H9 (cell line): ENCODE measurements at regions not wholly inside any gene's neighbourhood (a gene's known extent, or its start where the extent isn't known, plus 50 kb on each side); places are given as distances from the start of the nearest gene placed in this dataset.

Experiments
- DNase-seq: peaks from one replicate; pipeline ENCODE4 v3.0.0-alpha.2; 2017
- H2AFZ ChIP-seq: one replicate; pipeline ENCODE4 v1.6.1; 2013; ENCODE audit warnings: mild to moderate bottlenecking, low read length, control low read depth, moderate library complexity
- H2AK5ac ChIP-seq: 2 replicates; pipeline ENCODE4 v1.6.1; 2013; ENCODE audit warnings: low read length, control low read depth, mixed read lengths; ENCODE audit not compliant: insufficient read length
- H2BK120ac ChIP-seq: one replicate; pipeline ENCODE4 v1.6.1; 2013; ENCODE audit warnings: low read depth, mild to moderate bottlenecking, low read length, control low read depth, inconsistent platforms; ENCODE audit not compliant: poor library complexity, severe bottlenecking
- H2BK12ac ChIP-seq: 2 replicates; pipeline ENCODE4 v1.6.1; 2013; ENCODE audit warnings: low read length, control low read depth, mixed read lengths, low read depth; ENCODE audit not compliant: insufficient read length
- H2BK15ac ChIP-seq: 2 replicates; pipeline ENCODE4 v1.6.1; 2013; ENCODE audit warnings: low read depth, low read length, control low read depth
- H2BK20ac ChIP-seq: one replicate; pipeline ENCODE4 v1.6.1; 2013; ENCODE audit warnings: low read depth, mild to moderate bottlenecking, low read length, control low read depth, inconsistent platforms; ENCODE audit not compliant: poor library complexity, severe bottlenecking
- H2BK5ac ChIP-seq: 2 replicates; pipeline ENCODE4 v1.6.1; 2013; ENCODE audit warnings: low read length, control low read depth, mixed read lengths; ENCODE audit not compliant: insufficient read length
- H3K14ac ChIP-seq: 2 replicates; pipeline ENCODE4 v1.6.1; 2013; ENCODE audit warnings: low read length, control low read depth; ENCODE audit not compliant: insufficient read depth
- H3K18ac ChIP-seq: 2 replicates; pipeline ENCODE4 v1.6.1; 2013; ENCODE audit warnings: low read depth, mild to moderate bottlenecking, mixed read lengths, low read length, control low read depth; ENCODE audit not compliant: insufficient read length
- H3K23ac ChIP-seq: 2 replicates; pipeline ENCODE4 v1.6.1; 2013; ENCODE audit warnings: low read length, control low read depth, mixed read lengths, low read depth; ENCODE audit not compliant: insufficient read length
- H3K23me2 ChIP-seq: 2 replicates; pipeline ENCODE4 v1.6.1; 2013; ENCODE audit warnings: low read depth, mild to moderate bottlenecking, mixed read lengths, low read length, control low read depth; ENCODE audit not compliant: insufficient read length, poor library complexity, severe bottlenecking
- H3K27ac ChIP-seq: 2 replicates; pipeline ENCODE4 v1.5.1; 2013; ENCODE audit warnings: low read length, control low read depth, mixed read lengths, low read depth; ENCODE audit not compliant: insufficient read length
- H3K27me3 ChIP-seq: 2 replicates; pipeline ENCODE4 v1.6.1; 2013; ENCODE audit warnings: low read length, control low read depth, inconsistent platforms; ENCODE audit not compliant: insufficient read depth
- H3K4ac ChIP-seq: 2 replicates; pipeline ENCODE4 v1.6.1; 2013; ENCODE audit warnings: low read depth, mild to moderate bottlenecking, control low read depth, inconsistent platforms, low read length, moderate library complexity
- H3K4me1 ChIP-seq: 2 replicates; pipeline ENCODE4 v1.6.1; 2013; ENCODE audit warnings: low read length, control low read depth, inconsistent platforms; ENCODE audit not compliant: insufficient read depth
- H3K4me2 ChIP-seq: 2 replicates; pipeline ENCODE4 v1.6.1; 2013; ENCODE audit warnings: low read length, control low read depth, mixed read lengths; ENCODE audit not compliant: insufficient read length, insufficient read depth
- H3K56ac ChIP-seq: 2 replicates; pipeline ENCODE4 v1.6.1; 2013; ENCODE audit warnings: low read depth, mild to moderate bottlenecking, mixed read lengths, low read length, control low read depth; ENCODE audit not compliant: insufficient read length
- H3K79me1 ChIP-seq: 2 replicates; pipeline ENCODE4 v1.6.1; 2013; ENCODE audit warnings: low read depth, mild to moderate bottlenecking, moderate library complexity, low read length, control low read depth, inconsistent platforms; ENCODE audit not compliant: insufficient read depth, poor library complexity, severe bottlenecking
- H3K79me2 ChIP-seq: 2 replicates; pipeline ENCODE4 v1.6.1; 2013; ENCODE audit warnings: low read length, control low read depth, inconsistent platforms; ENCODE audit not compliant: insufficient read depth
- H3K9ac ChIP-seq: 2 replicates; pipeline ENCODE4 v1.6.1; 2013; ENCODE audit warnings: low read length, control low read depth, mixed read lengths; ENCODE audit not compliant: insufficient read length; ENCODE audit errors: extremely low read depth
- H3K9me3 ChIP-seq: one replicate; pipeline ENCODE4 v1.6.1; 2013; ENCODE audit warnings: low read depth, low read length, inconsistent platforms; ENCODE audit not compliant: control insufficient read depth
- H3T11ph ChIP-seq: one replicate; pipeline ENCODE4 v1.6.1; 2013; ENCODE audit warnings: mild to moderate bottlenecking, low read length, control low read depth, inconsistent platforms
- H4K20me1 ChIP-seq: one replicate; pipeline ENCODE4 v1.6.1; 2013; ENCODE audit not compliant: control insufficient read depth, insufficient read length, insufficient read depth
- H4K5ac ChIP-seq: 2 replicates; pipeline ENCODE4 v1.6.1; 2013; ENCODE audit warnings: low read depth, mild to moderate bottlenecking, mixed read lengths, low read length, control low read depth; ENCODE audit not compliant: insufficient read length
- H4K8ac ChIP-seq: replicated peaks from 2 replicates; pipeline ENCODE4 v1.6.1; 2013; ENCODE audit warnings: low read length, control low read depth, mixed read lengths, low read depth; ENCODE audit not compliant: insufficient read length
- H4K91ac ChIP-seq: 2 replicates; pipeline ENCODE4 v1.6.1; 2013; ENCODE audit warnings: low read depth, mild to moderate bottlenecking, moderate library complexity, mixed read lengths, low read length, control low read depth; ENCODE audit not compliant: insufficient read length
- H3K27ac Mint-ChIP-seq, 3 experiments: 2 replicates in 2 of 3; 3 replicates in 1 of 3; pipeline ENCODE4 v1.8.0; 2020 to 2021; ENCODE audit warnings: mixed read lengths in 3 of 3, mild to moderate bottlenecking in 1 of 3, moderate library complexity in 1 of 3
- H3K27me3 Mint-ChIP-seq: 2 replicates; pipeline ENCODE4 v1.8.0; 2021; ENCODE audit warnings: low read depth, mild to moderate bottlenecking, moderate library complexity, mixed read lengths
- H3K36me3 Mint-ChIP-seq, 3 experiments: 2 replicates in 2 of 3; 3 replicates in 1 of 3; pipeline ENCODE4 v1.8.0; 2020 to 2021; ENCODE audit warnings: low read depth in 3 of 3, mixed read lengths in 3 of 3; ENCODE audit not compliant: insufficient read depth in 1 of 3
- H3K4me1 Mint-ChIP-seq, 2 experiments: 2 replicates each; pipeline ENCODE4 v1.8.0; 2020; ENCODE audit warnings: mixed read lengths in 2 of 2
- H3K4me3 Mint-ChIP-seq, 2 experiments: 2 replicates in 1 of 2; 3 replicates in 1 of 2; pipeline ENCODE4 v1.8.0; 2020 to 2021; ENCODE audit warnings: mild to moderate bottlenecking in 2 of 2, mixed read lengths in 2 of 2, moderate library complexity in 1 of 2
- H3K9me3 Mint-ChIP-seq, 2 experiments: 2 replicates in 1 of 2; 3 replicates in 1 of 2; pipeline ENCODE4 v1.8.0; 2020; ENCODE audit warnings: mild to moderate bottlenecking in 2 of 2, mixed read lengths in 2 of 2, moderate library complexity in 1 of 2
- WGBS: extraction: QIAGEN DNeasy Blood & Tissue Kit; methylation state at CpG from one replicate; pipeline ENCODE4 v1.1.7; 2013; ENCODE audit warnings: missing lambda C conversion rate, low lambda C conversion rate, mixed read lengths; ENCODE audit not compliant: insufficient read length; ENCODE audit errors: extremely low coverage; 5-methylcytosine and 5-hydroxymethylcytosine counted together
- TF ChIP-seq, protein P1 (sequence below): fragments of 200-600 bp; sonication (generic); conservative IDR thresholded peaks from 3 replicates; pipeline ENCODE4 v1.8.0; 2021; ENCODE audit warnings: antibody characterized with exemption, mild to moderate bottlenecking

DNA sequence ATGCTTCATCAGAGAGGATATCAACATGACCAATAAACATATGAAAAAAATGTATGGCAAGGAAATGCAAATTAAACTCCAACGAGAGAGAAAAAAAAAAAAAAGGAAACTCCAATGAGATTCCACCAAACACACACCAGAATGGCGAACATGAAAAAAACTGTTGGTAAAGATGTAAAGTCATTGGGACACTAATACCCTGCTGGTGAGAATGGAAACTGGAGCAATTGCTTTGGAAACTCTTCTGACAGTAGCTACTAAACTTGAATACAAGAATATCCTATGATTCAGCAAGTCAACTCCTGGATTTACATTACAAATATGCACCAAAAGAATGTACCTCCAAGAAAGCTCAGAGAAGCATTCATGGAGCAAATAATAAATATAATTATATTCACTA, 260.7 kb upstream of the ECI2 start:
- H3K14ac ChIP-seq: no peak overlapping the region
- H2BK12ac ChIP-seq: no peak overlapping the region
- Mint-ChIP-seq H3K9me3 (no peaks in the 10 kb centered on the region), H3K36me3 (no peaks in the 10 kb centered on the region), H3K4me3 (no peak overlapping the region), H3K4me1 (peaks cover 9 to 10% of the 10 kb centered on the region in 2 experiments), H3K27me3 (peaks cover 11% of the 10 kb centered on the region), H3K27ac (no peak overlapping the region)
- H2AK5ac ChIP-seq: no peak overlapping the region
- no peak overlapping the region for H3K56ac ChIP-seq
- no peak overlapping the region for H3K4me2 ChIP-seq
- no peak overlapping the region for H2AFZ ChIP-seq
- DNase-seq: no peak
- H2BK120ac ChIP-seq: no peak overlapping the region
- no peaks in the 10 kb centered on the region for H3K9me3 ChIP-seq
- H3K9ac ChIP-seq: no peak overlapping the region
- no peaks in the 10 kb centered on the region for H3K23me2 ChIP-seq
- H3K18ac ChIP-seq: no peak overlapping the region
- H4K91ac ChIP-seq: no peak overlapping the region
- no peak overlapping the region for H2BK5ac ChIP-seq
- H3K23ac ChIP-seq: no peak overlapping the region
- H3K4ac ChIP-seq: no peak overlapping the region
- no CpG with 5 or more reads among the region's 2 CpGs for WGBS
- H3K4me1 ChIP-seq: no peaks in the 10 kb centered on the region
- no peaks in the 10 kb centered on the region for H3K79me2 ChIP-seq
- H3K79me1 ChIP-seq: no peaks in the 10 kb centered on the region
- no peak overlapping the region for H3K27ac ChIP-seq
- no peak overlapping the region for H2BK20ac ChIP-seq
- H2BK15ac ChIP-seq: no peak overlapping the region
- no peaks in the 10 kb centered on the region for H3K27me3 ChIP-seq
- no peak overlapping the region for H3T11ph ChIP-seq
- H4K8ac ChIP-seq: no peak overlapping the region
- TF ChIP-seq, protein P1, sequence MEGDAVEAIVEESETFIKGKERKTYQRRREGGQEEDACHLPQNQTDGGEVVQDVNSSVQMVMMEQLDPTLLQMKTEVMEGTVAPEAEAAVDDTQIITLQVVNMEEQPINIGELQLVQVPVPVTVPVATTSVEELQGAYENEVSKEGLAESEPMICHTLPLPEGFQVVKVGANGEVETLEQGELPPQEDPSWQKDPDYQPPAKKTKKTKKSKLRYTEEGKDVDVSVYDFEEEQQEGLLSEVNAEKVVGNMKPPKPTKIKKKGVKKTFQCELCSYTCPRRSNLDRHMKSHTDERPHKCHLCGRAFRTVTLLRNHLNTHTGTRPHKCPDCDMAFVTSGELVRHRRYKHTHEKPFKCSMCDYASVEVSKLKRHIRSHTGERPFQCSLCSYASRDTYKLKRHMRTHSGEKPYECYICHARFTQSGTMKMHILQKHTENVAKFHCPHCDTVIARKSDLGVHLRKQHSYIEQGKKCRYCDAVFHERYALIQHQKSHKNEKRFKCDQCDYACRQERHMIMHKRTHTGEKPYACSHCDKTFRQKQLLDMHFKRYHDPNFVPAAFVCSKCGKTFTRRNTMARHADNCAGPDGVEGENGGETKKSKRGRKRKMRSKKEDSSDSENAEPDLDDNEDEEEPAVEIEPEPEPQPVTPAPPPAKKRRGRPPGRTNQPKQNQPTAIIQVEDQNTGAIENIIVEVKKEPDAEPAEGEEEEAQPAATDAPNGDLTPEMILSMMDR: peak; percentile 41; the same call in 2 of the 3 replicates
- H4K20me1 ChIP-seq: no peaks in the 10 kb centered on the region
- no peak overlapping the region for H4K5ac ChIP-seq
